ENCODE measurements at regions not wholly inside any gene's neighbourhood (a gene's known extent, or its start where the extent isn't known, plus 50 kb on each side); places are given as distances from the start of the nearest gene placed in this dataset.

DNA sequence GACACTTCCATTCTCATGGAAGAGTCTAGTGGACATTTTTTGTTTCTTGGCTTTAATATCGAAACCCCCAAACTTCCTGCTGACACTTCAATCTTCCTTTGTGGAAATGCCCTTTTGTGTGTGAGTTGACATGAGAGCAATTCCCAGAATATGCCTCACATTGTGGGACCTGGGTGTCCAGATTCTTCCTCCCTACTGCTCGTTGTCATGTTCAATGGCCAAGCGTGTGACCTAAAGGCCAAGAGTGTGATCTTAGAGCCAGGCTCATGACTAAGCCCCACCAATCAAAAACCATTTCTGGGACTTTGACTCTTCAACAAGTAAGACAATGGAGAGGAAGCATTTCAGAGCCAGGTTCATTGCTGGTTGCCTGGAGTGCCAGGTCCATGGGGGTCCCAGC, 52.5 kb upstream of the BMPER start:
- POLR2A ChIA-PET, result no interaction called here
- Histone ChIP-seq H3K27me3 (ENCODE audit: control insufficient read depth, insufficient read depth, low read length) (no peaks in the 10 kb centered on the region; the same call in 1 of the 2 replicates), H3K4me1 (ENCODE audit: control insufficient read depth, insufficient read depth, low read length) (no peaks in the 10 kb centered on the region), H3K27ac (ENCODE audit: low read length) (no peak overlapping the region), H3K36me3 (ENCODE audit: control insufficient read depth, insufficient read depth, low read length) (no peaks in the 10 kb centered on the region), H3K4me3 (ENCODE audit: low read depth in 2 of 2, low read length in 2 of 2) (no peak overlapping the region), H3K9me3 (ENCODE audit: control insufficient read depth, insufficient read depth, low read depth, low read length) (no peaks in the 10 kb centered on the region)
- no TSS peak for BruUV-seq (replicated peaks)
- in situ Hi-C loops (cut with HindIII; ENCODE audit: low pct_unique_long_range_greater_than_20kb, low sequenced_read_pairs) (no loop called here), intact Hi-C loops (cut with micrococcal nuclease; ENCODE audit: unreplicated experiment) (no loop called here)
- DNase-seq (ENCODE audit: low read depth, low spot score) (no peak), ATAC-seq (no peak)
- TF ChIP-seq POLR2AphosphoS5 (IDR thresholded peaks at IDR 0.05; ENCODE audit: low read depth, low read length), result no peak
- TF ChIP-seq, protein P1, sequence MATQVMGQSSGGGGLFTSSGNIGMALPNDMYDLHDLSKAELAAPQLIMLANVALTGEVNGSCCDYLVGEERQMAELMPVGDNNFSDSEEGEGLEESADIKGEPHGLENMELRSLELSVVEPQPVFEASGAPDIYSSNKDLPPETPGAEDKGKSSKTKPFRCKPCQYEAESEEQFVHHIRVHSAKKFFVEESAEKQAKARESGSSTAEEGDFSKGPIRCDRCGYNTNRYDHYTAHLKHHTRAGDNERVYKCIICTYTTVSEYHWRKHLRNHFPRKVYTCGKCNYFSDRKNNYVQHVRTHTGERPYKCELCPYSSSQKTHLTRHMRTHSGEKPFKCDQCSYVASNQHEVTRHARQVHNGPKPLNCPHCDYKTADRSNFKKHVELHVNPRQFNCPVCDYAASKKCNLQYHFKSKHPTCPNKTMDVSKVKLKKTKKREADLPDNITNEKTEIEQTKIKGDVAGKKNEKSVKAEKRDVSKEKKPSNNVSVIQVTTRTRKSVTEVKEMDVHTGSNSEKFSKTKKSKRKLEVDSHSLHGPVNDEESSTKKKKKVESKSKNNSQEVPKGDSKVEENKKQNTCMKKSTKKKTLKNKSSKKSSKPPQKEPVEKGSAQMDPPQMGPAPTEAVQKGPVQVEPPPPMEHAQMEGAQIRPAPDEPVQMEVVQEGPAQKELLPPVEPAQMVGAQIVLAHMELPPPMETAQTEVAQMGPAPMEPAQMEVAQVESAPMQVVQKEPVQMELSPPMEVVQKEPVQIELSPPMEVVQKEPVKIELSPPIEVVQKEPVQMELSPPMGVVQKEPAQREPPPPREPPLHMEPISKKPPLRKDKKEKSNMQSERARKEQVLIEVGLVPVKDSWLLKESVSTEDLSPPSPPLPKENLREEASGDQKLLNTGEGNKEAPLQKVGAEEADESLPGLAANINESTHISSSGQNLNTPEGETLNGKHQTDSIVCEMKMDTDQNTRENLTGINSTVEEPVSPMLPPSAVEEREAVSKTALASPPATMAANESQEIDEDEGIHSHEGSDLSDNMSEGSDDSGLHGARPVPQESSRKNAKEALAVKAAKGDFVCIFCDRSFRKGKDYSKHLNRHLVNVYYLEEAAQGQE (IDR thresholded peaks at IDR 0.05; ENCODE audit: insufficient read depth in 1 of 2, low read depth in 2 of 2, low read length in 1 of 2), result no peak
- TF ChIP-seq, protein P2, sequence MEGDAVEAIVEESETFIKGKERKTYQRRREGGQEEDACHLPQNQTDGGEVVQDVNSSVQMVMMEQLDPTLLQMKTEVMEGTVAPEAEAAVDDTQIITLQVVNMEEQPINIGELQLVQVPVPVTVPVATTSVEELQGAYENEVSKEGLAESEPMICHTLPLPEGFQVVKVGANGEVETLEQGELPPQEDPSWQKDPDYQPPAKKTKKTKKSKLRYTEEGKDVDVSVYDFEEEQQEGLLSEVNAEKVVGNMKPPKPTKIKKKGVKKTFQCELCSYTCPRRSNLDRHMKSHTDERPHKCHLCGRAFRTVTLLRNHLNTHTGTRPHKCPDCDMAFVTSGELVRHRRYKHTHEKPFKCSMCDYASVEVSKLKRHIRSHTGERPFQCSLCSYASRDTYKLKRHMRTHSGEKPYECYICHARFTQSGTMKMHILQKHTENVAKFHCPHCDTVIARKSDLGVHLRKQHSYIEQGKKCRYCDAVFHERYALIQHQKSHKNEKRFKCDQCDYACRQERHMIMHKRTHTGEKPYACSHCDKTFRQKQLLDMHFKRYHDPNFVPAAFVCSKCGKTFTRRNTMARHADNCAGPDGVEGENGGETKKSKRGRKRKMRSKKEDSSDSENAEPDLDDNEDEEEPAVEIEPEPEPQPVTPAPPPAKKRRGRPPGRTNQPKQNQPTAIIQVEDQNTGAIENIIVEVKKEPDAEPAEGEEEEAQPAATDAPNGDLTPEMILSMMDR (IDR thresholded peaks at IDR 0.05), result no peak
- CTCF ChIA-PET, result no interaction called here

DNA sequence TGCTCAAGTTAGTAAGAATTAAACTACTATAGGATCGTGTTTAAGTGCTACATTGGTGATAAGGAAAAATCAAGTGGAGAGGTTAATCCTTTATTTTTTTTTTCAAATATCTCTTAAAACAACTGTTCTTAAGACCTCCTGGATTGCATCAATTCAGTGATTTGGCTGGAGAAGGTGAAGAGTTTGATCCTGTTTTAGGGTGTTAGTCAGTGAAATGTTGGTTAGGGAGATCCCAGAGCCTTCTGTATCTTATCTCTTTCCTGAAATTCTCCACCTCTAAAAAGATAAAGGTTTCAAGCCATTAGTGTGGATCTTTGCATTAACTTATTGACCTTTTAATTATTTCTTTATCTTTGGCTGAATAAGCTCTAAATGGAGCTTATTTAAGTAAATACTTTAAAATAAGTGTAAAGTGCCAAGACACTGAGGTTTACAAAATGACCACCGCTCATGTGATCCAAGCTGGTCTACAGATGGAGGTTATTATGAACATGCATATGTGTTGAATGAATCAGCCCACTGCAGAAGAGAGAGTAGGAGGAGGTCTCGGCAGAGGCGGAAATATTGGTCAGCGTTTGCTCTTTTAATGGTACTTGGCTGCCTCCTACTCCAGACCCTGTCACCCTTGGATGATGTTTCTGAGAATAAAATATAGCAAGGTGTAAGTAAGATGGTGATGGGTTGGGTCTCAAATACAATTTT, 51.8 kb upstream of the BMPER start:
- Histone ChIP-seq H3K9me3 (ENCODE audit: control insufficient read depth, insufficient read depth, low read depth, low read length) (no peaks in the 10 kb centered on the region), H3K4me1 (ENCODE audit: control insufficient read depth, insufficient read depth, low read length) (no peaks in the 10 kb centered on the region), H3K36me3 (ENCODE audit: control insufficient read depth, insufficient read depth, low read length) (no peaks in the 10 kb centered on the region), H3K27ac (ENCODE audit: low read length) (no peak overlapping the region), H3K27me3 (ENCODE audit: control insufficient read depth, insufficient read depth, low read length) (no peaks in the 10 kb centered on the region; the same call in 1 of the 2 replicates), H3K4me3 (ENCODE audit: low read depth in 2 of 2, low read length in 2 of 2) (no peak overlapping the region)
- no TSS peak for BruUV-seq (replicated peaks)
- CTCF ChIA-PET, result no interaction called here
- DNase-seq (ENCODE audit: low read depth, low spot score) (no peak), ATAC-seq (no peak)
- TF ChIP-seq SIN3A (IDR thresholded peaks at IDR 0.05; ENCODE audit: borderline replicate concordance, insufficient read depth, low read depth, low read length), result no peak
- TF ChIP-seq POLR2AphosphoS5 (IDR thresholded peaks at IDR 0.05; ENCODE audit: low read depth, low read length), result no peak
- TF ChIP-seq, protein P1 (IDR thresholded peaks at IDR 0.05; ENCODE audit: insufficient read depth in 1 of 2, low read depth in 2 of 2, low read length in 1 of 2), result no peak
- no peak for TF ChIP-seq TCF7L2 (IDR thresholded peaks at IDR 0.05; ENCODE audit: low read depth, low read length)
- TF ChIP-seq, protein P2 (IDR thresholded peaks at IDR 0.05), result no peak
- intact Hi-C loops (cut with micrococcal nuclease; ENCODE audit: unreplicated experiment) (no loop called here), in situ Hi-C loops (cut with HindIII; ENCODE audit: low pct_unique_long_range_greater_than_20kb, low sequenced_read_pairs) (no loop called here)
- POLR2A ChIA-PET, result no interaction called here
